ENCODE measurements at regions not wholly inside any gene's neighbourhood (a gene's known extent, or its start where the extent isn't known, plus 50 kb on each side); places are given as distances from the start of the nearest gene placed in this dataset.
"Not testable (repeated sequence)": the region's sequence is repeated elsewhere in the genome, so short reads cannot be mapped to it uniquely, and the experiment has no call there.

DNA sequence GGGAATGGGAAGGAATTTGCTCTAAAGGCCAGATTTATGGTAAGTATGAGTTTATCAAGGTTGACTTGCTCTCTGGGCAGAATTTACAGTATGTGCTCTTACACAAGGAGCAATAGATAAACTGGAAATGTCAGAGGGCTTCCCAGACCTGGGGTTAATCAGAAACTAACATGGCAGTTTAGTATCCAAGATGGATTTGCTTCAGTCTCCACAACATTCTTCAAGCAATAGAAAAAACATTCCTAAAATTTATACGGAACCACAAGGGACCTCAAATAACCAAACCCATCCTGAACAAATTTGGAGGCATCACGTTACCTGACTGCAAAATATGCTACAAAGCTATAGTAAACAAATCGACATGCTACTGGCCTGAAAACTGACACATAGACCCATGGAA, 606.7 kb upstream of the CHRM3 start:
- Mint-ChIP-seq H3K27me3 (no peaks in the 10 kb centered on the region), H3K27ac (no peak overlapping the region), H3K36me3 (no peaks in the 10 kb centered on the region), H3K4me3 (no peak overlapping the region), H3K4me1 (no peaks in the 10 kb centered on the region), H3K9me3 (peaks cover 4% of the 10 kb centered on the region)

DNA sequence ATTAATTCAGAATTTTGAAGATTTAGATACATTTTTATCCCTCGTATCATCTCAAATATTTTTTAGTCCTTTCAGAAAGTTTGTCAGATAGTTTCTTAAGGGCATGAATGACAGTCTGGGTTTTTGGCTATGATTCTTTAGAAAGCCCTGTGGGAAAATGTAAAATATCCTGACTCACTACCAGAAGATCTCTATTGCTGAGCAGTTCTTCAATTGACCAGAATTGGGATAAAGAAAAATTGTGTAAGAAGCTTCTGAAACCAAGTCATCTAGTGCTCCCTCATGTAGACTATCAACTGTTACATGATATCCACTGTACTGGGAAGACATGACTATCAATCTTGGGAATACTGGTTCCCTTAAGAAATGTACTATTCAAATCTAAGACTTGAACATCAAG, 608.3 kb upstream of the CHRM3 start:
- no peak overlapping the region for H3K27ac Mint-ChIP-seq
- H3K4me1 Mint-ChIP-seq: no peaks in the 10 kb centered on the region
- H3K27me3 Mint-ChIP-seq: no peaks in the 10 kb centered on the region
- no peaks in the 10 kb centered on the region for H3K36me3 Mint-ChIP-seq
- H3K4me3 Mint-ChIP-seq: no peak overlapping the region
- H3K9me3 Mint-ChIP-seq: peaks cover 4% of the 10 kb centered on the region

GRCh38 chr1:238777551-238777950, 608.8 kb upstream of the CHRM3 start:
- Mint-ChIP-seq H3K36me3 (no peaks in the 10 kb centered on the region), H3K27ac (no peak overlapping the region), H3K4me1 (no peaks in the 10 kb centered on the region), H3K9me3 (peaks cover 4% of the 10 kb centered on the region), H3K4me3 (no peak overlapping the region), H3K27me3 (no peaks in the 10 kb centered on the region)

DNA sequence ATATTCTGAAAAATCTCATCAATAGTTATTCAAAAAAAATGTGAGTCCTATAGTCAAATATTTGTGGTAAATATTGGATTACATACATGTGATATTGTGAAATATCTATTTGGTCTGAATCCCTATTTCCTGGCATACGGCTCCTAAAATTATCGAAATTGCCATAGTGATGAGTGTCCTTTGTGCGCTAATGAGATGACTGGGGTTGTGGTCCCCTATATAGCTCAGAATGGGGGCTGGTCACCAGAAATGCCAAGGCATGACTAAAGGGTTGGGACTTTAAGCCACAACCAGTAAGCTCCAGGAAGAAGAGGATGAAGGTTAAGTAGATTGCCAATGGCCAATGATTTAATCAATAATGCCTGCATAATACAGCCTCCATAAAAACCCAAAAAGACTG, 610.2 kb upstream of the CHRM3 start:
- peaks cover 4% of the 10 kb centered on the region for H3K9me3 Mint-ChIP-seq
- no peak overlapping the region for H3K4me3 Mint-ChIP-seq
- no peaks in the 10 kb centered on the region for H3K36me3 Mint-ChIP-seq
- H3K27ac Mint-ChIP-seq: no peak overlapping the region
- no peaks in the 10 kb centered on the region for H3K27me3 Mint-ChIP-seq
- no peaks in the 10 kb centered on the region for H3K4me1 Mint-ChIP-seq

GRCh38 chr1:238772322-238772721, 614.0 kb upstream of the CHRM3 start:
- H3K9me3 Mint-ChIP-seq: no peaks in the 10 kb centered on the region
- no peaks in the 10 kb centered on the region for H3K36me3 Mint-ChIP-seq
- H3K4me1 Mint-ChIP-seq: no peaks in the 10 kb centered on the region
- H3K27me3 Mint-ChIP-seq: no peaks in the 10 kb centered on the region
- no peak overlapping the region for H3K4me3 Mint-ChIP-seq
- no peak overlapping the region for H3K27ac Mint-ChIP-seq

DNA sequence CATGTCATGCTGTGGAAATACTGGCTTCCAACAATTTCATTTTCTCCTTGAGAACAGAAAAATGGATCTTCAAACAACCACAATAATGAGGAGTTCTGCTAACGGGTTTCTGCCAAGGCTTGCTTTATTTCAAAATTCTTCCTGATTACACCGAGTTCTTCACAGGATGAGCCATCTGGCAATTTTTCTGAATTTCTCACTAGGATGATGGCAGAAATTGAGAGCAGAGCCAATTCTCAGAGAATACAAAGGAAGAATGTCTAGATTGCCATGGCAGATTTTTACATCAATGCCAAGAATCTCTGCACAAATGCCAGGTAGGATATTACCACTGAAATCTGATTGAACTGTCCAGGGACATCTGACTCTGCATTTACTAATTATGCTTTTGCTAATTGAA, 619.0 kb upstream of the CHRM3 start:
- Mint-ChIP-seq H3K36me3 (no peaks in the 10 kb centered on the region), H3K27ac (no peak overlapping the region), H3K4me3 (no peak overlapping the region), H3K4me1 (no peaks in the 10 kb centered on the region), H3K9me3 (peaks cover 13% of the 10 kb centered on the region), H3K27me3 (no peaks in the 10 kb centered on the region)

- Mint-ChIP-seq H3K27ac (no peak overlapping the region), H3K9me3 (peaks cover 13% of the 10 kb centered on the region), H3K36me3 (no peaks in the 10 kb centered on the region), H3K4me3 (no peak overlapping the region), H3K27me3 (no peaks in the 10 kb centered on the region), H3K4me1 (no peaks in the 10 kb centered on the region)
Observed at GRCh38 chr1:238764779-238765178, 621.6 kb upstream of the CHRM3 start.

DNA sequence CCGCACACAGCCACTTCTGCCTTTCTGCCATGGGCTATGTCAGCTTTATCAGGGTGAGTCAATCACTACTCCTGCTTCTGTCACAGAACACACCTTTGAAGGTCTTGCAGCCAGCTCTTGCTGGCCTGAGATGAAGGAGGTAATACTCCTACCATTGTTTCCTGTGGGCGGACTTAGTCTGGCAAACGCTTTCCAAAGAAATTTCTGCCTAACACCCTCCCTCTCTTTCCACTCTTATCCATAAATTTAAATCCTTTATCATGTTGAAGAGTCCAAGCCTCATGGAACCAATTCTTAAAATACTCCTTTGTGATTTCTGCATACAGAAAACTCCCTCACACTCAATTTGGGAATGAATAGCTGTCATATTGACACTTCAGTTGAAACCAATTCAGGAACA, 633.1 kb upstream of the CHRM3 start:
- Mint-ChIP-seq H3K27me3 (no peaks in the 10 kb centered on the region), H3K4me3 (no peak overlapping the region), H3K9me3 (peaks cover 4% of the 10 kb centered on the region), H3K36me3 (no peaks in the 10 kb centered on the region), H3K27ac (no peak overlapping the region), H3K4me1 (no peaks in the 10 kb centered on the region)

GRCh38 chr1:238752327-238752726, 634.0 kb upstream of the CHRM3 start:
- Mint-ChIP-seq H3K9me3 (peaks cover 7% of the 10 kb centered on the region), H3K27ac (no peak overlapping the region), H3K4me1 (no peaks in the 10 kb centered on the region), H3K36me3 (no peaks in the 10 kb centered on the region), H3K4me3 (no peak overlapping the region), H3K27me3 (no peaks in the 10 kb centered on the region)

DNA sequence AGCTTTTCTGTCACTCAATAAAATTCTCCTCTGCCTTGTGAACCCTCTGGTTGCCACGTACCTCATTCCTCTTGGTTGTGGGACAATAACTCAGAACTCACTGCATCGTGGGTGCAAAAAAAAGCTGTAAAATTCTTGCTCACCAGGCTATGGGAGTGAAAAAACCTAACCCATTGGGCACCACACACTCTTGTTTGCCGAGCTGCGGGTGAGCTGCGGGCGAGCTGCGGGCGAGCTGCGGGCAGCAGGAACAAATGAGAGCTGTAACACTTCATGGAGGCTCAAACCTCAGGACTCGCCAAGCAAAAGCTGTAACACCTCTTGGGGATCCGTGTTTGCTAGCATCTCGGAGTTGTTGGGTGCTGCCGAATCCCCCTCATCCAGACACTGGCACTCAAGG, 641.3 kb upstream of the CHRM3 start:
- H3K9me3 Mint-ChIP-seq: peaks cover 7% of the 10 kb centered on the region
- H3K27ac Mint-ChIP-seq: no peak overlapping the region
- no peaks in the 10 kb centered on the region for H3K4me1 Mint-ChIP-seq
- no peaks in the 10 kb centered on the region for H3K36me3 Mint-ChIP-seq
- H3K27me3 Mint-ChIP-seq: no peaks in the 10 kb centered on the region
- H3K4me3 Mint-ChIP-seq: no peak overlapping the region

- H3K4me1 Mint-ChIP-seq: no peaks in the 10 kb centered on the region
Observed at GRCh38 chr1:238738892-238739291, 647.5 kb upstream of the CHRM3 start.

DNA sequence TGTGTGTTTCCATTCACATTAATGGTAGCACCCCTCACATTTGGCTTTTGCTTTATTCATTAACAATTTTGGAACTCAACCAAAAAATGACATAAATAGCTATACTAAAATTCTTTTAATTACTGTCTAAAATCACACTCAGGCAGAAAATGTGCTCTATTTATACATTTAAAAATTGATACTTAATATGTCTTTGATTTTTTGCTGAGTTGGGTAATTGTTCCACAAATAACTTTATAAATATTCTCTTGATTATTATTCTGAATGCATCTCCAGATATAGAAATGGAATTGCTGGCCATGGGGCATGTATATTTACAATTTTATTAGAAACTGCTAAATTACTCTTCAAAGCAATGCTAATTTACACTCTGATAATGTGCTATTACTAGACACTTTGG, 658.7 kb upstream of the CHRM3 start:
- Mint-ChIP-seq H3K4me1 (no peaks in the 10 kb centered on the region), H3K9me3 (no peaks in the 10 kb centered on the region), H3K4me3 (no peak overlapping the region), H3K36me3 (no peaks in the 10 kb centered on the region), H3K27me3 (no peaks in the 10 kb centered on the region), H3K27ac (no peak overlapping the region)

More at GRCh38 chr1:238738892-238739291, 647.5 kb upstream of the CHRM3 start:
- Mint-ChIP-seq H3K9me3 (no peaks in the 10 kb centered on the region), H3K27ac (no peak overlapping the region), H3K4me3 (no peak overlapping the region), H3K27me3 (no peaks in the 10 kb centered on the region), H3K36me3 (no peaks in the 10 kb centered on the region)

DNA sequence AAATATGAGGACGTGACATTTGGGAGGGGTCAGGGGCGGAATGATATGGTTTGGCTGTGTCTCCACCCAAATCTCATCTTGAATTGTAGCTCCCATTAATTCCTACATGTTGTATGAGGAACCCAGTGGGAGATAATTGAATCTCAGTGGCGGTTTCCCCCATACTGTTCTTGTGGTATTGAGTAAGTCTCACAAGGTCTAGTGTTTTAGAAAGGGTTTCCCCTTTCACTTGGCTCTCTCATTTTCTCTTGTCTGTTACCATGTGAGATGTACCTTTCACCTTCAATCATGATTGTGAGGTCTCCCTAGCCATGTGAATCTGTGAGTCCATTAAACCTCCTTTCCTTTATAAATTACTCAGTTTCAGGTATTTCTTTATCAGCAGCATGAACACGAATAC, 663.6 kb upstream of the CHRM3 start:
- H3K27ac Mint-ChIP-seq: no peak overlapping the region
- peaks cover 8% of the 10 kb centered on the region for H3K9me3 Mint-ChIP-seq
- H3K4me1 Mint-ChIP-seq: no peaks in the 10 kb centered on the region
- no peak overlapping the region for H3K4me3 Mint-ChIP-seq
- no peaks in the 10 kb centered on the region for H3K27me3 Mint-ChIP-seq
- H3K36me3 Mint-ChIP-seq: no peaks in the 10 kb centered on the region

GRCh38 chr1:238710697-238711096, 675.7 kb upstream of the CHRM3 start:
- no peaks in the 10 kb centered on the region for H3K4me1 Mint-ChIP-seq
- H3K27me3 Mint-ChIP-seq: no peaks in the 10 kb centered on the region
- H3K4me3 Mint-ChIP-seq: no peak overlapping the region
- no peak overlapping the region for H3K27ac Mint-ChIP-seq
- no peaks in the 10 kb centered on the region for H3K36me3 Mint-ChIP-seq
- H3K9me3 Mint-ChIP-seq: no peaks in the 10 kb centered on the region

- Mint-ChIP-seq H3K36me3 (no peaks in the 10 kb centered on the region), H3K27me3 (no peaks in the 10 kb centered on the region), H3K4me3 (no peak overlapping the region), H3K27ac (no peak overlapping the region), H3K9me3 (peaks cover 4% of the 10 kb centered on the region), H3K4me1 (no peaks in the 10 kb centered on the region)
Observed at GRCh38 chr1:238701024-238701423, 685.3 kb upstream of the CHRM3 start.

- H3K4me3 Mint-ChIP-seq: no peak overlapping the region
- H3K4me1 Mint-ChIP-seq: no peaks in the 10 kb centered on the region
- H3K36me3 Mint-ChIP-seq: no peaks in the 10 kb centered on the region
- no peak overlapping the region for H3K27ac Mint-ChIP-seq
- H3K27me3 Mint-ChIP-seq: no peaks in the 10 kb centered on the region
- peaks cover 16% of the 10 kb centered on the region for H3K9me3 Mint-ChIP-seq
Observed at GRCh38 chr1:238690415-238690814, 696.0 kb upstream of the CHRM3 start.

- not testable (repeated sequence) for H3K36me3 Mint-ChIP-seq, H3K4me3 Mint-ChIP-seq, H3K4me1 Mint-ChIP-seq, H3K9me3 Mint-ChIP-seq, H3K27ac Mint-ChIP-seq, H3K27me3 Mint-ChIP-seq
Observed at GRCh38 chr1:238684576-238684975, 701.8 kb upstream of the CHRM3 start.

DNA sequence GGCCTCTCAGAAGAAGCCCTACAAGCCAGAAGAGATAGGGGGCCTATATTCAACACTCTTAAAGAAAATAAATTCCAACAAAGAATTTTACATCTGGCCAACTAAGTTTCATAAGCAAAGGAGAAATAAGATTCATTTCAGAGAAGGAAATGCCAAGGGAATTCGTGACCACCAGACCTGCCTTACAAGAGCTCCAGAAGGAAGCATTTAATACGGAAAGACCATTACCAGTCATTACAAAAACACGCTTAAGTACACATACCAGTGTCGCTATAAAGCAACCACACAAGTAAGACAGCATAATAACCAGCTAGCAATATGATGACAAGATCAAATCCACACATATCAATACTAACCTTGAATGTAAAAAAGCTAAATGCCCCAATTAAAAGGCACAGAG, 704.9 kb upstream of the CHRM3 start:
- no peaks in the 10 kb centered on the region for H3K36me3 Mint-ChIP-seq
- peaks cover 6% of the 10 kb centered on the region for H3K9me3 Mint-ChIP-seq
- H3K27me3 Mint-ChIP-seq: no peaks in the 10 kb centered on the region
- H3K27ac Mint-ChIP-seq: no peak overlapping the region
- H3K4me3 Mint-ChIP-seq: no peak overlapping the region
- no peaks in the 10 kb centered on the region for H3K4me1 Mint-ChIP-seq
